ENCODE measurements at regions not wholly inside any gene's neighbourhood (a gene's known extent, or its start where the extent isn't known, plus 50 kb on each side); places are given as distances from the start of the nearest gene placed in this dataset.

GRCh38 chr12:91590966-91591638 is 408.5 kb upstream of the DCN start:
- Histone ChIP-seq H3K4me1 (ENCODE audit: low read depth, poor library complexity, severe bottlenecking) (no peaks in the 10 kb centered on the region), H3K9ac (no peak overlapping the region), H3K27ac (no peak overlapping the region), H3K4me2 (no peak overlapping the region), H2AFZ (ENCODE audit: low read depth) (no peak overlapping the region), H4K20me1 (ENCODE audit: insufficient read depth) (no peaks in the 10 kb centered on the region), H3K27me3 (ENCODE audit: insufficient read depth, low read depth) (no peaks in the 10 kb centered on the region), H3K4me3 (IDR thresholded peaks at IDR 0.05; ENCODE audit: insufficient read depth, low read depth, low read length) (no peak overlapping the region), H3K79me2 (ENCODE audit: insufficient read depth, low read depth) (no peaks in the 10 kb centered on the region), H3K36me3 (ENCODE audit: insufficient read depth) (no peaks in the 10 kb centered on the region)
- TF ChIP-seq, protein P1, sequence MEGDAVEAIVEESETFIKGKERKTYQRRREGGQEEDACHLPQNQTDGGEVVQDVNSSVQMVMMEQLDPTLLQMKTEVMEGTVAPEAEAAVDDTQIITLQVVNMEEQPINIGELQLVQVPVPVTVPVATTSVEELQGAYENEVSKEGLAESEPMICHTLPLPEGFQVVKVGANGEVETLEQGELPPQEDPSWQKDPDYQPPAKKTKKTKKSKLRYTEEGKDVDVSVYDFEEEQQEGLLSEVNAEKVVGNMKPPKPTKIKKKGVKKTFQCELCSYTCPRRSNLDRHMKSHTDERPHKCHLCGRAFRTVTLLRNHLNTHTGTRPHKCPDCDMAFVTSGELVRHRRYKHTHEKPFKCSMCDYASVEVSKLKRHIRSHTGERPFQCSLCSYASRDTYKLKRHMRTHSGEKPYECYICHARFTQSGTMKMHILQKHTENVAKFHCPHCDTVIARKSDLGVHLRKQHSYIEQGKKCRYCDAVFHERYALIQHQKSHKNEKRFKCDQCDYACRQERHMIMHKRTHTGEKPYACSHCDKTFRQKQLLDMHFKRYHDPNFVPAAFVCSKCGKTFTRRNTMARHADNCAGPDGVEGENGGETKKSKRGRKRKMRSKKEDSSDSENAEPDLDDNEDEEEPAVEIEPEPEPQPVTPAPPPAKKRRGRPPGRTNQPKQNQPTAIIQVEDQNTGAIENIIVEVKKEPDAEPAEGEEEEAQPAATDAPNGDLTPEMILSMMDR (conservative IDR thresholded peaks at IDR 0.05; ENCODE audit: low read depth, low read length) = no peak

DNA sequence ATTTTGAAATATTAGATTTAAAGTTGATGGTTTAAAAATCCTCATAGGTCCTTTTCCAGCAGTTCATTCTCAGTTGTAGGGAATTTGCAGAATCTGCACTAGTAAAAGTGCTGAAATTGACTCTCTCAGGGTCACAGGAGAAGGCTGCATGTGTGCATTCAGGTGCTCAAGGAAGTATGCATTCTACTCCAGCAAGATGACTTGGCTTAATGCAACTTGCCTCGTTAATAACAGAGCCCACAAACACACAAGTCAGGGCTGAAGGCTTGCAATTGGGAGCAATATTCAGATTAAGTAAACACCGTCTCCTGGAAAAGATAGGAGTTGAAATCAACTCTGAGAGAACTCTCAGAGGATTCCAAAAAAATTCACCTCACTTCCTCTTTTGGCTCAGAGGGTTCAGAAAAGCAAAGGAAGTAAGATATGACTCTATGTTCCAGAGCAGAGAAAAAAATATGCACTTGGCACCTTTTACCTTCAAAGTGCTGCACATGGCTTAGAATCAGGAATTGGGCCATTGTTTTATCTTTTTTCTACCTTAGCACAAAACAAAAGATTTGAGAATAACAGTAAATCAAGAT is 406.3 kb upstream of the DCN start:
- Histone ChIP-seq H3K4me3 (IDR thresholded peaks at IDR 0.05; ENCODE audit: insufficient read depth, low read depth, low read length) (no peak overlapping the region), H3K36me3 (ENCODE audit: insufficient read depth) (no peaks in the 10 kb centered on the region), H3K79me2 (ENCODE audit: insufficient read depth, low read depth) (no peaks in the 10 kb centered on the region), H3K4me2 (no peak overlapping the region), H3K9ac (no peak overlapping the region), H3K27ac (no peak overlapping the region), H4K20me1 (ENCODE audit: insufficient read depth) (no peaks in the 10 kb centered on the region), H2AFZ (ENCODE audit: low read depth) (no peak overlapping the region), H3K27me3 (ENCODE audit: insufficient read depth, low read depth) (no peaks in the 10 kb centered on the region), H3K4me1 (ENCODE audit: low read depth, poor library complexity, severe bottlenecking) (no peaks in the 10 kb centered on the region)
- TF ChIP-seq, protein P1 (conservative IDR thresholded peaks at IDR 0.05; ENCODE audit: low read depth, low read length) = no peak

DNA sequence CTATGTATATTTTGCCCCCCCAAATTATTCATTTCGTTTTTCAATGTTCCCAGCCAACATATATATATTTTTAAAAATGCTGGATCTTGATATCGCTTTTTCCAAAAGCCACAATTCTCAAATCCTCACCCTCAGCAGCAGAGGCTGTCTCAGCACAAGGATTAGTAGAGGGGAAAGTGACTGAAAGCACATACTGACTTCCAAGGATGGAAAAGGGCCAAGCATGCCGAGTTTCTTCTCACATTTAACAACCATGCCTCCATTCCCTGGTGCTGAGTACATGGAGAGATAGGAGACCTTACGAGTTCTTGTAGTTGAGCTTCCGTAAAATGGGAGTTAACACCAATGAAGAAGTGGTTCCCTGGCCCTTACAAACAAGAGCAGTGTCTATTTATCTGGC is 403.4 kb upstream of the DCN start:
- no peak overlapping the region for H3K27ac ChIP-seq
- H3K79me2 ChIP-seq (ENCODE audit: insufficient read depth, low read depth) = no peaks in the 10 kb centered on the region
- no peak overlapping the region for H2AFZ ChIP-seq (ENCODE audit: low read depth)
- H3K36me3 ChIP-seq (ENCODE audit: insufficient read depth) = no peaks in the 10 kb centered on the region
- no peaks in the 10 kb centered on the region for H3K4me1 ChIP-seq (ENCODE audit: low read depth, poor library complexity, severe bottlenecking)
- TF ChIP-seq, protein P1 (conservative IDR thresholded peaks at IDR 0.05; ENCODE audit: low read depth, low read length) = no peak
- no peak overlapping the region for H3K9ac ChIP-seq
- H4K20me1 ChIP-seq (ENCODE audit: insufficient read depth) = no peaks in the 10 kb centered on the region
- no peaks in the 10 kb centered on the region for H3K27me3 ChIP-seq (ENCODE audit: insufficient read depth, low read depth)
- no peak overlapping the region for H3K4me3 ChIP-seq (IDR thresholded peaks at IDR 0.05; ENCODE audit: insufficient read depth, low read depth, low read length)
- H3K4me2 ChIP-seq = no peak overlapping the region

DNA sequence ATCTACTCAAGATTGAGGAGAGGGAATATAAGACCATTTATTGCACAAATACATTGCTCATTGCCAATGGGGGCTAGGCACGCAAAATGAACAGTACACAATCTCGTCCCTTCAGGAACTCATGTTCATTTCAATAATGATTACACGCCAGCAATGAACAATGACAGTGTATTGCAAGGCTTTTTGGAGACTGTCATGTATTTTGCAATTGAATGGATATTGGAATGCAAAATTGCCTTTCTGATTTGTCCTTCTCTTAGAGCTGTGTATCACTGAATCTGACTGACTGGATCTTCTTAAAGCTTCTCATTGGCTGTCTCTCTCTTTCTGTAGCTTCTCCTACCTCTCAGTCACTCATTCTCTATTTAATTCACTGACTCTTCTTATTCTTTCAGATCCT is 400.2 kb upstream of the DCN start:
- Histone ChIP-seq H3K9ac (no peak overlapping the region), H3K27ac (no peak overlapping the region), H3K27me3 (ENCODE audit: insufficient read depth, low read depth) (no peaks in the 10 kb centered on the region), H3K4me3 (IDR thresholded peaks at IDR 0.05; ENCODE audit: insufficient read depth, low read depth, low read length) (no peak overlapping the region), H4K20me1 (ENCODE audit: insufficient read depth) (no peaks in the 10 kb centered on the region), H3K36me3 (ENCODE audit: insufficient read depth) (no peaks in the 10 kb centered on the region), H3K4me2 (no peak overlapping the region), H3K4me1 (ENCODE audit: low read depth, poor library complexity, severe bottlenecking) (peaks cover 8% of the 10 kb centered on the region), H3K79me2 (ENCODE audit: insufficient read depth, low read depth) (no peaks in the 10 kb centered on the region), H2AFZ (ENCODE audit: low read depth) (no peak overlapping the region)
- TF ChIP-seq, protein P1 (conservative IDR thresholded peaks at IDR 0.05; ENCODE audit: low read depth, low read length) = no peak

Data from KMS-11 (cell line).